SK-N-SH treated with all-trans-retinoic acid at 6 μM for 48 hours (cell line): ENCODE measurements at regions not wholly inside any gene's neighbourhood (a gene's known extent, or its start where the extent isn't known, plus 50 kb on each side); places are given as distances from the start of the nearest gene placed in this dataset.

ENCODE experiments used
- ARNTL ChIP-seq: fragments of 450-650 bp; formaldehyde crosslinking; IDR thresholded peaks from 2 replicates; pipeline ENCODE4 v1.5.0; 2020; ENCODE audit warnings: low read depth, mild to moderate bottlenecking, moderate library complexity, borderline replicate concordance
- ESRRG ChIP-seq: fragments of 250-450 bp; sonication (Bioruptor Pico); IDR thresholded peaks from 2 replicates; pipeline ENCODE4 v1.6.1; 2021; ENCODE audit warnings: mild to moderate bottlenecking
- GLIS3 ChIP-seq: fragments of 250-450 bp; sonication (Bioruptor Pico); IDR thresholded peaks from 2 replicates; pipeline ENCODE4 v1.5.0; 2020; ENCODE audit warnings: mild to moderate bottlenecking, moderate library complexity
- ISL1 ChIP-seq: fragments of 250-450 bp; sonication (Bioruptor Pico); IDR thresholded peaks from 2 replicates; pipeline ENCODE4 v2.1.2; 2022; ENCODE audit warnings: mild to moderate bottlenecking, moderate library complexity
- PPARA ChIP-seq: fragments of 250-450 bp; sonication (Bioruptor Pico); IDR thresholded peaks from 2 replicates; pipeline ENCODE4 v1.5.0; 2020; ENCODE audit warnings: mild to moderate bottlenecking, borderline replicate concordance
- RARB ChIP-seq: fragments of 250-450 bp; sonication (Bioruptor Pico); IDR thresholded peaks from 2 replicates; pipeline ENCODE4 v1.8.0; 2021; ENCODE audit warnings: mild to moderate bottlenecking, moderate library complexity
- TCF4 ChIP-seq: fragments of 250-450 bp; sonication (Bioruptor Pico); IDR thresholded peaks from 2 replicates; pipeline ENCODE4 v1.8.0; 2021; ENCODE audit warnings: mild to moderate bottlenecking, moderate library complexity, borderline replicate concordance
- TOX ChIP-seq: fragments of 250-450 bp; sonication (Bioruptor Pico); IDR thresholded peaks from 2 replicates; pipeline ENCODE4 v1.8.0; 2021; ENCODE audit warnings: mild to moderate bottlenecking, moderate library complexity, borderline replicate concordance
- ZFP30 ChIP-seq: fragments of 450-650 bp; formaldehyde crosslinking; IDR thresholded peaks from 2 replicates; pipeline ENCODE4 v1.5.0; 2022; ENCODE audit warnings: mild to moderate bottlenecking, moderate library complexity
- ZNF70 ChIP-seq: fragments of 450-650 bp; formaldehyde crosslinking; IDR thresholded peaks from 2 replicates; pipeline ENCODE4 v1.5.0; 2020; ENCODE audit warnings: mild to moderate bottlenecking, moderate library complexity
- ZNF8 ChIP-seq: fragments of 450-650 bp; formaldehyde crosslinking; IDR thresholded peaks from 2 replicates; pipeline ENCODE4 v1.5.0; 2020; ENCODE audit warnings: mild to moderate bottlenecking, moderate library complexity
- TF ChIP-seq, protein P1 (sequence below): fragments of 250-450 bp; sonication (Bioruptor Pico); IDR thresholded peaks from 2 replicates; pipeline ENCODE4 v1.5.1; 2020; ENCODE audit warnings: low read depth, mild to moderate bottlenecking, moderate library complexity
- TF ChIP-seq, protein P2 (sequence below): fragments of 250-450 bp; sonication (Bioruptor Pico); IDR thresholded peaks from 2 replicates; pipeline ENCODE4 v1.8.0; 2020; ENCODE audit warnings: mild to moderate bottlenecking, moderate library complexity, borderline replicate concordance

DNA sequence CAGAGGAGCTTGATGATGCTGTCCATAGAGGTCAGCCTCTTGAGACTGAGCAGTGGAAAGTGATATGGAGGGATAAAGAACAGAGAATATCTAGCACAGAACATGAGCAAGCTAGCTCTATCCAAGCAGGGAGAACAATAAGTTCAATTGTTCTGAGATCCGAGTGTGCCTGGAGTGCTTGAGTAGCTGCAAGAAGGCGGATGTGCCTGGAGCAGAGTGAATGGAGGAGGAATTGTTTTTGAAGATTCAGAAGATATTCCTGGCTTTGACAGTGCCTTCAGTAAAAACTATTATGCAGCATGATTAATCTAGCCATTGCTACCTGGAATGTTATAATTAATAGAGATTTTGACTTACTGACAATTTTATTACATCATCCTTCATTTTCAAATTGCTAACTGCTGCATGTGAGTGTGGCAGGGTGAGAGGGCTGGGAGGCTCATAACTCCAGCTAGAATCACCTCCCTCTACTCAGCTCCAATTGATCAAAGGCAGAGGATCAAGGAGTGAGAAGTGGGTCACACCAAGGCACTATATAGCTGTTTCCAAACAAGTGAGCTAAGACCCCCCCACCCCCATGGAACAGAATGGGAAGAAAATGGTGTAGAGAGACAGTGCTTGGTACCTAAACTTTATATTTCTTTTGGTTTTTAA is 302.8 kb downstream of the ADRA2A start:
- TF ChIP-seq ARNTL (CRISPR knock-in tag) (no peak), RARB (CRISPR knock-in tag) (no peak), ZFP30 (CRISPR knock-in tag) (no peak), ESRRG (CRISPR knock-in tag) (no peak), ZNF70 (CRISPR knock-in tag) (no peak), TOX (CRISPR knock-in tag) (no peak), ISL1 (no peak), TCF4 (CRISPR knock-in tag) (no peak), PPARA (CRISPR knock-in tag) (no peak), GLIS3 (CRISPR knock-in tag) (no peak), ZNF8 (CRISPR knock-in tag) (no peak)
- TF ChIP-seq, protein P1, sequence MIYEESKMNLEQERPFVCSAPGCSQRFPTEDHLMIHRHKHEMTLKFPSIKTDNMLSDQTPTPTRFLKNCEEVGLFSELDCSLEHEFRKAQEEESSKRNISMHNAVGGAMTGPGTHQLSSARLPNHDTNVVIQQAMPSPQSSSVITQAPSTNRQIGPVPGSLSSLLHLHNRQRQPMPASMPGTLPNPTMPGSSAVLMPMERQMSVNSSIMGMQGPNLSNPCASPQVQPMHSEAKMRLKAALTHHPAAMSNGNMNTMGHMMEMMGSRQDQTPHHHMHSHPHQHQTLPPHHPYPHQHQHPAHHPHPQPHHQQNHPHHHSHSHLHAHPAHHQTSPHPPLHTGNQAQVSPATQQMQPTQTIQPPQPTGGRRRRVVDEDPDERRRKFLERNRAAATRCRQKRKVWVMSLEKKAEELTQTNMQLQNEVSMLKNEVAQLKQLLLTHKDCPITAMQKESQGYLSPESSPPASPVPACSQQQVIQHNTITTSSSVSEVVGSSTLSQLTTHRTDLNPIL (CRISPR knock-in tag), result no peak
- TF ChIP-seq, protein P2, sequence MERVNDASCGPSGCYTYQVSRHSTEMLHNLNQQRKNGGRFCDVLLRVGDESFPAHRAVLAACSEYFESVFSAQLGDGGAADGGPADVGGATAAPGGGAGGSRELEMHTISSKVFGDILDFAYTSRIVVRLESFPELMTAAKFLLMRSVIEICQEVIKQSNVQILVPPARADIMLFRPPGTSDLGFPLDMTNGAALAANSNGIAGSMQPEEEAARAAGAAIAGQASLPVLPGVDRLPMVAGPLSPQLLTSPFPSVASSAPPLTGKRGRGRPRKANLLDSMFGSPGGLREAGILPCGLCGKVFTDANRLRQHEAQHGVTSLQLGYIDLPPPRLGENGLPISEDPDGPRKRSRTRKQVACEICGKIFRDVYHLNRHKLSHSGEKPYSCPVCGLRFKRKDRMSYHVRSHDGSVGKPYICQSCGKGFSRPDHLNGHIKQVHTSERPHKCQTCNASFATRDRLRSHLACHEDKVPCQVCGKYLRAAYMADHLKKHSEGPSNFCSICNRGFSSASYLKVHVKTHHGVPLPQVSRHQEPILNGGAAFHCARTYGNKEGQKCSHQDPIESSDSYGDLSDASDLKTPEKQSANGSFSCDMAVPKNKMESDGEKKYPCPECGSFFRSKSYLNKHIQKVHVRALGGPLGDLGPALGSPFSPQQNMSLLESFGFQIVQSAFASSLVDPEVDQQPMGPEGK, result no peak
